Stimulated activated memory B cell treated with anti-CD40 and anti-IgM and Interleukin-4, amounts not matched to agents 10 μg/mL and 1 μg/mL and 100 μg/mL, for 72 hours (primary cell): ENCODE measurements at regions not wholly inside any gene's neighbourhood (a gene's known extent, or its start where the extent isn't known, plus 50 kb on each side); places are given as distances from the start of the nearest gene placed in this dataset.

Source experiments
- ATAC-seq: fragments of 150-1000 bp; cut with Tn5 transposase; 2 replicates; pipeline ENCODE4 v1.10.0; 2021
- H3K27ac Mint-ChIP-seq: one replicate; pipeline ENCODE4 v1.8.0; 2022; ENCODE audit warnings: mild to moderate bottlenecking, mixed read lengths
- H3K27me3 Mint-ChIP-seq: one replicate; pipeline ENCODE4 v1.8.0; 2022; ENCODE audit warnings: mixed read lengths
- H3K36me3 Mint-ChIP-seq: one replicate; pipeline ENCODE4 v1.8.0; 2022; ENCODE audit warnings: mixed read lengths
- H3K4me1 Mint-ChIP-seq: one replicate; pipeline ENCODE4 v1.8.0; 2022; ENCODE audit warnings: mixed read lengths
- H3K4me3 Mint-ChIP-seq: one replicate; pipeline ENCODE4 v1.8.0; 2022; ENCODE audit warnings: mild to moderate bottlenecking, moderate library complexity, mixed read lengths
- H3K9me3 Mint-ChIP-seq: one replicate; pipeline ENCODE4 v1.8.0; 2022; ENCODE audit warnings: mixed read lengths

- Mint-ChIP-seq H3K27ac (no peak overlapping the region), H3K36me3 (peaks cover 5% of the 10 kb centered on the region), H3K27me3 (no peaks in the 10 kb centered on the region), H3K9me3 (no peaks in the 10 kb centered on the region), H3K4me3 (no peak overlapping the region), H3K4me1 (no peaks in the 10 kb centered on the region)
- ATAC-seq, result no peak
Measured at GRCh38 chr16:72240466-72240865, 68.5 kb upstream of the PMFBP1 start.

GRCh38 chr16:72236866-72237265 lies 64.9 kb upstream of the PMFBP1 start:
- H3K27me3 Mint-ChIP-seq, result no peaks in the 10 kb centered on the region
- no peak for ATAC-seq
- no peak overlapping the region for H3K27ac Mint-ChIP-seq
- H3K4me3 Mint-ChIP-seq, result no peak overlapping the region
- H3K4me1 Mint-ChIP-seq, result no peaks in the 10 kb centered on the region
- H3K9me3 Mint-ChIP-seq, result no peaks in the 10 kb centered on the region
- H3K36me3 Mint-ChIP-seq, result peaks cover 5% of the 10 kb centered on the region

- H3K36me3 Mint-ChIP-seq, result peaks cover 5% of the 10 kb centered on the region
- peaks cover 3% of the 10 kb centered on the region for H3K9me3 Mint-ChIP-seq
- no peaks in the 10 kb centered on the region for H3K4me1 Mint-ChIP-seq
- no peak for ATAC-seq
- H3K27ac Mint-ChIP-seq, result no peak overlapping the region
- no peak overlapping the region for H3K4me3 Mint-ChIP-seq
- H3K27me3 Mint-ChIP-seq, result no peaks in the 10 kb centered on the region
Measured at GRCh38 chr16:72234387-72234786, 62.4 kb upstream of the PMFBP1 start.

GRCh38 chr16:72228014-72228413 lies 56.1 kb upstream of the PMFBP1 start:
- Mint-ChIP-seq H3K36me3 (no peaks in the 10 kb centered on the region), H3K4me1 (no peaks in the 10 kb centered on the region), H3K27me3 (no peaks in the 10 kb centered on the region), H3K4me3 (no peak overlapping the region), H3K27ac (no peak overlapping the region), H3K9me3 (peaks cover 3% of the 10 kb centered on the region)
- ATAC-seq, result no peak

GRCh38 chr16:72226136-72226535 lies 54.2 kb upstream of the PMFBP1 start:
- Mint-ChIP-seq H3K9me3 (peaks cover 3% of the 10 kb centered on the region), H3K4me3 (no peak overlapping the region), H3K4me1 (no peaks in the 10 kb centered on the region), H3K36me3 (no peaks in the 10 kb centered on the region), H3K27me3 (no peaks in the 10 kb centered on the region), H3K27ac (no peak overlapping the region)
- ATAC-seq, result no peak

- no peak overlapping the region for H3K27ac Mint-ChIP-seq
- no peaks in the 10 kb centered on the region for H3K36me3 Mint-ChIP-seq
- H3K27me3 Mint-ChIP-seq, result no peaks in the 10 kb centered on the region
- H3K4me1 Mint-ChIP-seq, result no peaks in the 10 kb centered on the region
- ATAC-seq, result no peak
- H3K9me3 Mint-ChIP-seq, result no peaks in the 10 kb centered on the region
- H3K4me3 Mint-ChIP-seq, result no peak overlapping the region
Measured at GRCh38 chr16:72224260-72224768, 52.4 kb upstream of the PMFBP1 start.

GRCh38 chr16:72222503-72222902 lies 50.5 kb upstream of the PMFBP1 start:
- H3K9me3 Mint-ChIP-seq, result no peaks in the 10 kb centered on the region
- no peak overlapping the region for H3K27ac Mint-ChIP-seq
- no peak overlapping the region for H3K4me3 Mint-ChIP-seq
- no peak for ATAC-seq
- no peaks in the 10 kb centered on the region for H3K36me3 Mint-ChIP-seq
- H3K4me1 Mint-ChIP-seq, result no peaks in the 10 kb centered on the region
- no peaks in the 10 kb centered on the region for H3K27me3 Mint-ChIP-seq
